ENCODE measurements at regions not wholly inside any gene's neighbourhood (a gene's known extent, or its start where the extent isn't known, plus 50 kb on each side); places are given as distances from the start of the nearest gene placed in this dataset.

DNA sequence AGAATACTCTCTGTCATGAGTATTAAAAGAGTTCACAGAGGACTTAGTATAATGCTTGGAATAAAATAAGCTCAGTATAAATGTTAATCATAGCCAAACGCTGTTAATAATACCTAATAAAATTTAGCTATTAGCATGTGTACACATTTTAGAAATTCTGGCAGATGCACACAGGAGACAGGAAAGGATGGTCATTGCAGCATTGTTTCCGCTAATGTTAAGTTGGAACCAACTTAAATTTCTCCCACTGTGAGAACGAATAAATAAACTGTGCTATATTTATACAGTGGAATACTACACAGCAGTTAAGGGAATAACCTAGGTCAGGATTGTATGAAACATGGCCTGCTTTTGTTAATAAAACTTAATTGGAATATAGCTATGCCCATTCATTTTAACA lies 370.4 kb upstream of the TGFBR2 start:
- TF ChIP-seq CTCF (IDR thresholded peaks at IDR 0.05; ENCODE audit: low read depth, low read length, poor library complexity, severe bottlenecking) (no peak), EZH2phosphoT487 (IDR thresholded peaks at IDR 0.05; ENCODE audit: borderline replicate concordance, low read length) (no peak)

Measured in DOHH2 (cell line).